DND-41 (cell line): ENCODE measurements at regions not wholly inside any gene's neighbourhood (a gene's known extent, or its start where the extent isn't known, plus 50 kb on each side); places are given as distances from the start of the nearest gene placed in this dataset.

Experiments used
- ATAC-seq: fragments of 200-7000 bp; cut with Tn5 transposase; 3 replicates; pipeline ENCODE4 v1.9.1; 2021; ENCODE audit warnings: low read depth; ENCODE audit not compliant: insufficient read depth
- DNase-seq: peaks from one replicate; pipeline ENCODE4 v3.0.0-alpha.2; 2020
- H2AFZ ChIP-seq: 2 replicates; pipeline ENCODE4 v1.6.0; 2012; ENCODE audit warnings: low read depth, low read length
- H3K27ac ChIP-seq: 2 replicates; pipeline ENCODE4 v1.5.1; 2012; ENCODE audit warnings: low read length, inconsistent platforms
- H3K27me3 ChIP-seq: fragments of 200-600 bp; sonication (generic); 2 replicates; pipeline ENCODE4 v1.6.0; 2012; ENCODE audit warnings: low read length, mild to moderate bottlenecking, inconsistent platforms; ENCODE audit not compliant: insufficient read depth, poor library complexity
- H3K36me3 ChIP-seq: 2 replicates; pipeline ENCODE4 v1.5.1; 2012; ENCODE audit warnings: low read length, inconsistent platforms; ENCODE audit not compliant: insufficient read depth
- H3K4me1 ChIP-seq: 2 replicates; pipeline ENCODE4 v1.5.1; 2012; ENCODE audit warnings: mild to moderate bottlenecking, low read length; ENCODE audit not compliant: insufficient read depth
- H3K4me2 ChIP-seq: 2 replicates; pipeline ENCODE4 v1.6.0; 2012; ENCODE audit warnings: mild to moderate bottlenecking, moderate library complexity, low read length, inconsistent platforms; ENCODE audit not compliant: insufficient read depth
- H3K4me3 ChIP-seq, 2 experiments: fragments of 200-600 bp in 1 of 2; shearing (Covaris generic) in 1 of 2; 2 replicates each; pipeline ENCODE4 v1.5.1; 2012 to 2016; ENCODE audit warnings: inconsistent platforms in 2 of 2, low read length in 2 of 2, mild to moderate bottlenecking in 2 of 2, low read depth in 1 of 2, moderate library complexity in 1 of 2
- H3K79me2 ChIP-seq: 2 replicates; pipeline ENCODE4 v1.6.0; 2012; ENCODE audit warnings: low read length, inconsistent platforms; ENCODE audit not compliant: insufficient read depth
- H3K9ac ChIP-seq: 2 replicates; pipeline ENCODE4 v1.6.0; 2012; ENCODE audit warnings: low read depth, mild to moderate bottlenecking, inconsistent platforms, low read length, moderate library complexity
- H3K9me3 ChIP-seq: 2 replicates; pipeline ENCODE4 v1.5.1; 2012; ENCODE audit warnings: low read length, moderate library complexity, mild to moderate bottlenecking, inconsistent platforms; ENCODE audit not compliant: insufficient read depth, severe bottlenecking
- H4K20me1 ChIP-seq: 2 replicates; pipeline ENCODE4 v1.6.0; 2012; ENCODE audit warnings: low read length; ENCODE audit not compliant: insufficient read depth
- CTCF ChIP-seq: IDR thresholded peaks from 2 replicates; pipeline ENCODE4 v1.5.1; 2012; ENCODE audit warnings: borderline replicate concordance, low read length, moderate library complexity, mild to moderate bottlenecking; ENCODE audit not compliant: poor library complexity, severe bottlenecking; ENCODE audit errors: extremely low read depth
- EZH2 ChIP-seq: IDR thresholded peaks from 3 replicates; pipeline ENCODE4 v1.6.1; 2012; ENCODE audit warnings: borderline replicate concordance, low read depth, mild to moderate bottlenecking, moderate library complexity, low read length, inconsistent platforms; ENCODE audit not compliant: severe bottlenecking

- no peak for TF ChIP-seq EZH2
- Histone ChIP-seq H3K27ac (no peak overlapping the region), H3K27me3 (no peaks in the 10 kb centered on the region), H3K36me3 (no peaks in the 10 kb centered on the region), H2AFZ (no peak overlapping the region), H3K4me2 (no peak overlapping the region), H3K4me3 (no peak overlapping the region), H3K9me3 (no peaks in the 10 kb centered on the region), H4K20me1 (no peaks in the 10 kb centered on the region), H3K4me1 (no peaks in the 10 kb centered on the region), H3K9ac (no peak overlapping the region), H3K79me2 (no peaks in the 10 kb centered on the region)
- no peak for DNase-seq
- ATAC-seq, result no peak
Measured at GRCh38 chr13:37351211-37351610, 245.7 kb upstream of the CSNK1A1L start.

- Histone ChIP-seq H3K4me2 (no peak overlapping the region), H3K9me3 (no peaks in the 10 kb centered on the region), H3K4me3 (no peak overlapping the region), H3K4me1 (no peaks in the 10 kb centered on the region), H3K36me3 (no peaks in the 10 kb centered on the region), H3K9ac (no peak overlapping the region), H4K20me1 (no peaks in the 10 kb centered on the region), H2AFZ (no peak overlapping the region), H3K27me3 (no peaks in the 10 kb centered on the region), H3K27ac (no peak overlapping the region), H3K79me2 (no peaks in the 10 kb centered on the region)
- TF ChIP-seq EZH2 (no peak), CTCF (no peak)
- no peak for ATAC-seq
- no peak for DNase-seq
Measured at GRCh38 chr13:37349916-37350315, 244.5 kb upstream of the CSNK1A1L start.

GRCh38 chr13:37348916-37349643, 243.6 kb upstream of the CSNK1A1L start:
- no peaks in the 10 kb centered on the region for H3K79me2 ChIP-seq
- H3K4me3 ChIP-seq, result no peak overlapping the region
- no peak overlapping the region for H3K27ac ChIP-seq
- no peak overlapping the region for H3K4me2 ChIP-seq
- H4K20me1 ChIP-seq, result no peaks in the 10 kb centered on the region
- no peaks in the 10 kb centered on the region for H3K4me1 ChIP-seq
- H3K27me3 ChIP-seq, result no peaks in the 10 kb centered on the region
- ATAC-seq (no peak), DNase-seq (no peak)
- no peaks in the 10 kb centered on the region for H3K36me3 ChIP-seq
- H3K9me3 ChIP-seq, result no peaks in the 10 kb centered on the region
- no peak overlapping the region for H2AFZ ChIP-seq
- TF ChIP-seq EZH2, result no peak
- no peak for TF ChIP-seq CTCF
- H3K9ac ChIP-seq, result no peak overlapping the region

- Histone ChIP-seq H3K4me1 (no peaks in the 10 kb centered on the region), H3K36me3 (no peaks in the 10 kb centered on the region), H2AFZ (no peak overlapping the region), H3K27me3 (no peaks in the 10 kb centered on the region), H3K9ac (no peak overlapping the region), H3K4me2 (no peak overlapping the region), H3K79me2 (no peaks in the 10 kb centered on the region), H4K20me1 (no peaks in the 10 kb centered on the region), H3K27ac (no peak overlapping the region), H3K9me3 (no peaks in the 10 kb centered on the region), H3K4me3 (no peak overlapping the region)
- DNase-seq, result no peak
- TF ChIP-seq CTCF (no peak), EZH2 (no peak)
- no peak for ATAC-seq
Measured at GRCh38 chr13:37345869-37346268, 240.4 kb upstream of the CSNK1A1L start.
